Astrocyte of the cerebellum (primary cell): ENCODE measurements at regions not wholly inside any gene's neighbourhood (a gene's known extent, or its start where the extent isn't known, plus 50 kb on each side); places are given as distances from the start of the nearest gene placed in this dataset.

ENCODE experiments used
- DNase-seq: peaks from one replicate; pipeline ENCODE4 v3.0.0-alpha.2; 2011; ENCODE audit warnings: low read depth
- H3K4me3 ChIP-seq: 2 replicates; pipeline ENCODE4 v1.5.1; 2011; ENCODE audit warnings: mild to moderate bottlenecking, low read depth, low read length, moderate library complexity
- CTCF ChIP-seq: IDR thresholded peaks from 2 replicates; pipeline ENCODE4 v1.5.1; 2012; ENCODE audit warnings: low read length, low read depth, moderate library complexity, mild to moderate bottlenecking; ENCODE audit errors: missing control alignments
- in situ Hi-C: cut with HindIII; loops from 2 replicates; pipeline ENCODE4 v1.10.0; 2017; ENCODE audit warnings: low sequenced_read_pairs

- no peak for TF ChIP-seq CTCF
- no peak overlapping the region for H3K4me3 ChIP-seq
- in situ Hi-C loops, result no loop called here
- DNase-seq, result no peak
Measured at GRCh38 chr6:22738194-22738593, 168.8 kb downstream of the HDGFL1 start.

- in situ Hi-C loops, result no loop called here
- no peak overlapping the region for H3K4me3 ChIP-seq
- no peak for DNase-seq
- TF ChIP-seq CTCF, result no peak
Measured at GRCh38 chr6:22747571-22747970, 178.2 kb downstream of the HDGFL1 start.

GRCh38 chr6:22748681-22749080 is 179.3 kb downstream of the HDGFL1 start:
- no peak for TF ChIP-seq CTCF
- no peak overlapping the region for H3K4me3 ChIP-seq
- DNase-seq, result no peak
- in situ Hi-C loops, result no loop called here

- no peak overlapping the region for H3K4me3 ChIP-seq
- in situ Hi-C loops, result no loop called here
- TF ChIP-seq CTCF, result no peak
- no peak for DNase-seq
Measured at GRCh38 chr6:22749696-22750095, 180.3 kb downstream of the HDGFL1 start.

- no peak for DNase-seq
- no peak overlapping the region for H3K4me3 ChIP-seq
- TF ChIP-seq CTCF, result no peak
- in situ Hi-C loops, result no loop called here
Measured at GRCh38 chr6:22751223-22751622, 181.9 kb downstream of the HDGFL1 start.

- in situ Hi-C loops, result no loop called here
- H3K4me3 ChIP-seq, result no peak overlapping the region
- TF ChIP-seq CTCF, result no peak
- no peak for DNase-seq
Measured at GRCh38 chr6:22752522-22752921, 183.2 kb downstream of the HDGFL1 start.

- no peak for TF ChIP-seq CTCF
- H3K4me3 ChIP-seq, result no peak overlapping the region
- no peak for DNase-seq
- in situ Hi-C loops, result no loop called here
Measured at GRCh38 chr6:22754061-22754460, 184.7 kb downstream of the HDGFL1 start.
